ENCODE measurements at regions not wholly inside any gene's neighbourhood (a gene's known extent, or its start where the extent isn't known, plus 50 kb on each side); places are given as distances from the start of the nearest gene placed in this dataset.

GRCh38 chr2:194559523-194559922, 1097.5 kb upstream of the SLC39A10 start:
- Mint-ChIP-seq H3K9me3 (no peaks in the 10 kb centered on the region), H3K4me3 (no peak overlapping the region), H3K4me1 (no peaks in the 10 kb centered on the region), H3K27ac (no peak overlapping the region), H3K36me3 (ENCODE audit: low read depth) (no peaks in the 10 kb centered on the region), H3K27me3 (no peaks in the 10 kb centered on the region)
- intact Hi-C loops (cut with micrococcal nuclease) = no loop called here
- POLR2A ChIA-PET = no interaction called here
- no peak for DNase-seq
- ATAC-seq (ENCODE audit: low read depth) = no peak
- CTCF ChIA-PET = no interaction called here
- TF ChIP-seq CTCF (IDR thresholded peaks at IDR 0.05) = no peak

GRCh38 chr2:194557993-194558392, 1099.0 kb upstream of the SLC39A10 start:
- H3K4me3 Mint-ChIP-seq = no peak overlapping the region
- ATAC-seq (ENCODE audit: low read depth) (no peak), DNase-seq (no peak)
- POLR2A ChIA-PET = no interaction called here
- TF ChIP-seq CTCF (IDR thresholded peaks at IDR 0.05) = no peak
- H3K4me1 Mint-ChIP-seq = no peaks in the 10 kb centered on the region
- H3K27ac Mint-ChIP-seq = no peak overlapping the region
- CTCF ChIA-PET = no interaction called here
- intact Hi-C loops (cut with micrococcal nuclease) = no loop called here
- H3K9me3 Mint-ChIP-seq = no peaks in the 10 kb centered on the region
- no peaks in the 10 kb centered on the region for H3K36me3 Mint-ChIP-seq (ENCODE audit: low read depth)
- H3K27me3 Mint-ChIP-seq = no peaks in the 10 kb centered on the region

- Mint-ChIP-seq H3K9me3 (no peaks in the 10 kb centered on the region), H3K4me1 (no peaks in the 10 kb centered on the region), H3K36me3 (ENCODE audit: low read depth) (no peaks in the 10 kb centered on the region), H3K27me3 (no peaks in the 10 kb centered on the region), H3K4me3 (no peak overlapping the region), H3K27ac (no peak overlapping the region)
- ChIA-PET CTCF (interaction anchor here (0.8 kb wide), 1 partner anchor 10 kb away, joined by 3 read pairs; no protein-coding TSS in a partner anchor), POLR2A (no interaction called here)
- intact Hi-C loops (cut with micrococcal nuclease) = no loop called here
- ATAC-seq (ENCODE audit: low read depth) (no peak), DNase-seq (no peak)
- no peak for TF ChIP-seq CTCF (IDR thresholded peaks at IDR 0.05)
These were observed 1100.4 kb upstream of the SLC39A10 start for GRCh38 chr2:194556629-194557028.

GRCh38 chr2:194553980-194554379, 1103.0 kb upstream of the SLC39A10 start:
- Mint-ChIP-seq H3K9me3 (no peaks in the 10 kb centered on the region), H3K4me1 (no peaks in the 10 kb centered on the region), H3K4me3 (no peak overlapping the region), H3K27ac (no peak overlapping the region), H3K27me3 (no peaks in the 10 kb centered on the region), H3K36me3 (ENCODE audit: low read depth) (no peaks in the 10 kb centered on the region)
- DNase-seq (no peak), ATAC-seq (ENCODE audit: low read depth) (no peak)
- intact Hi-C loops (cut with micrococcal nuclease) = no loop called here
- POLR2A ChIA-PET = no interaction called here
- CTCF ChIA-PET = no interaction called here
- no peak for TF ChIP-seq CTCF (IDR thresholded peaks at IDR 0.05)

- H3K9me3 Mint-ChIP-seq = no peaks in the 10 kb centered on the region
- TF ChIP-seq CTCF (IDR thresholded peaks at IDR 0.05) = no peak
- intact Hi-C loops (cut with micrococcal nuclease) = no loop called here
- ChIA-PET CTCF (no interaction called here), POLR2A (no interaction called here)
- no peaks in the 10 kb centered on the region for H3K36me3 Mint-ChIP-seq (ENCODE audit: low read depth)
- H3K27me3 Mint-ChIP-seq = no peaks in the 10 kb centered on the region
- ATAC-seq (ENCODE audit: low read depth) (no peak), DNase-seq (no peak)
- H3K27ac Mint-ChIP-seq = no peak overlapping the region
- no peak overlapping the region for H3K4me3 Mint-ChIP-seq
- H3K4me1 Mint-ChIP-seq = no peaks in the 10 kb centered on the region
These were observed 1106.3 kb upstream of the SLC39A10 start for GRCh38 chr2:194550702-194551101.
